Thoracic aorta (tissue), 2 donors: ENCODE measurements at regions not wholly inside any gene's neighbourhood (a gene's known extent, or its start where the extent isn't known, plus 50 kb on each side); places are given as distances from the start of the nearest gene placed in this dataset.
A peak's percentile ranks its signal among the peaks of the same experiment; 100 is the strongest.
"Not testable (repeated sequence)": the region's sequence is repeated elsewhere in the genome, so short reads cannot be mapped to it uniquely, and the experiment has no call there.

Experiments
- ATAC-seq: fragments of 150-250 bp; one replicate; pipeline ENCODE4 v1.8.0; 2017; ENCODE audit warnings: low read depth; ENCODE audit not compliant: insufficient number of reproducible peaks, low FRiP score
- DNase-seq: peaks from one replicate; pipeline ENCODE4 v3.0.0-alpha.2; 2020; ENCODE audit warnings: low spot score
- H3K27ac ChIP-seq, 2 donors: fragments of 200-600 bp; sonication (generic); 1 replicate in 1 of 2; 2 replicates in 1 of 2; pipeline ENCODE4 v1.5.1; 2016; ENCODE audit warnings: mild to moderate bottlenecking in 2 of 2, moderate library complexity in 2 of 2
- H3K27me3 ChIP-seq: fragments of 200-600 bp; sonication (generic); replicated peaks from 2 replicates; pipeline ENCODE4 v1.6.0; 2016; ENCODE audit warnings: mild to moderate bottlenecking; ENCODE audit not compliant: insufficient read depth
- H3K36me3 ChIP-seq: fragments of 200-600 bp; sonication (generic); one replicate; pipeline ENCODE4 v1.5.1; 2016
- H3K4me1 ChIP-seq, 2 donors: fragments of 200-600 bp; sonication (generic); 1 replicate in 1 of 2; 2 replicates in 1 of 2; pipeline versions ENCODE4 v1.5.1 to v1.6.0; 2016; ENCODE audit warnings: low read depth in 2 of 2, mild to moderate bottlenecking in 1 of 2; ENCODE audit not compliant: control insufficient read depth in 1 of 2
- H3K4me3 ChIP-seq: fragments of 200-600 bp; sonication (generic); 2 replicates; pipeline ENCODE4 v1.5.1; 2016; ENCODE audit warnings: mild to moderate bottlenecking
- H3K9me3 ChIP-seq: fragments of 200-600 bp; sonication (generic); 2 replicates; pipeline ENCODE4 v1.5.1; 2016
- TF ChIP-seq, protein P1 (sequence below): fragments of 200-600 bp; sonication (generic); IDR thresholded peaks from one replicate; pipeline ENCODE4 v1.5.1; 2019; ENCODE audit warnings: antibody characterized with exemption

- Histone ChIP-seq H3K36me3 (no peaks in the 10 kb centered on the region), H3K9me3 (no peaks in the 10 kb centered on the region), H3K27me3 (no peaks in the 10 kb centered on the region), H3K27ac (no peak overlapping the region), H3K4me1 (no peaks in the 10 kb centered on the region), H3K4me3 (no peak overlapping the region)
- no peak for ATAC-seq
- TF ChIP-seq, protein P1, sequence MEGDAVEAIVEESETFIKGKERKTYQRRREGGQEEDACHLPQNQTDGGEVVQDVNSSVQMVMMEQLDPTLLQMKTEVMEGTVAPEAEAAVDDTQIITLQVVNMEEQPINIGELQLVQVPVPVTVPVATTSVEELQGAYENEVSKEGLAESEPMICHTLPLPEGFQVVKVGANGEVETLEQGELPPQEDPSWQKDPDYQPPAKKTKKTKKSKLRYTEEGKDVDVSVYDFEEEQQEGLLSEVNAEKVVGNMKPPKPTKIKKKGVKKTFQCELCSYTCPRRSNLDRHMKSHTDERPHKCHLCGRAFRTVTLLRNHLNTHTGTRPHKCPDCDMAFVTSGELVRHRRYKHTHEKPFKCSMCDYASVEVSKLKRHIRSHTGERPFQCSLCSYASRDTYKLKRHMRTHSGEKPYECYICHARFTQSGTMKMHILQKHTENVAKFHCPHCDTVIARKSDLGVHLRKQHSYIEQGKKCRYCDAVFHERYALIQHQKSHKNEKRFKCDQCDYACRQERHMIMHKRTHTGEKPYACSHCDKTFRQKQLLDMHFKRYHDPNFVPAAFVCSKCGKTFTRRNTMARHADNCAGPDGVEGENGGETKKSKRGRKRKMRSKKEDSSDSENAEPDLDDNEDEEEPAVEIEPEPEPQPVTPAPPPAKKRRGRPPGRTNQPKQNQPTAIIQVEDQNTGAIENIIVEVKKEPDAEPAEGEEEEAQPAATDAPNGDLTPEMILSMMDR: no peak
- no peak for DNase-seq
Measured at GRCh38 chr9:81829195-81829882, 98.9 kb upstream of the SPATA31D4 start.

DNA sequence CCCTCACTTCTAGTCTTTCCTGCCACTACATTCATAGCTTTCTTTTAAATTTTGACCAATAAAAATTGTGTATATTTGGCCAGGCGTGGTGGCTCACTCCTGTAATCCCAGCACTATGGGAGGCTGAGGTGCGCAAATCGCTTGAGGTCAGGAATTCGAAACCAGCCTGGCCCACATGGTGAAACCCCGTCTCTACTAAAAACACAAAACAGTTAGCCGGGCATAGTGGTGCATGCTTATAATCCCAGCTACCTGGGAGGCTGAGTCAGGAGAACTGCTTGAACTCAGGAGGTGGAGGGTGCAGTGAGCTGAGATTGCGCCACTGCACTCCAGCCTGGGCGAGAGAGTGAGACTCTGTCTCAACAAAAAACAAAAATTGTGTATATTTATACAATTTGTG lies 97.8 kb upstream of the SPATA31D4 start:
- not testable (repeated sequence) for H3K36me3 ChIP-seq, H3K27ac ChIP-seq, H3K4me1 ChIP-seq, DNase-seq, H3K4me3 ChIP-seq, H3K9me3 ChIP-seq, ATAC-seq, H3K27me3 ChIP-seq

GRCh38 chr9:81832571-81833285 lies 95.5 kb upstream of the SPATA31D4 start:
- no peaks in the 10 kb centered on the region for H3K27me3 ChIP-seq
- H3K27ac ChIP-seq: no peak overlapping the region
- no peaks in the 10 kb centered on the region for H3K36me3 ChIP-seq
- DNase-seq: no peak
- H3K4me1 ChIP-seq: no peaks in the 10 kb centered on the region
- H3K4me3 ChIP-seq: no peak overlapping the region
- TF ChIP-seq, protein P1: no peak
- ATAC-seq: no peak
- H3K9me3 ChIP-seq: no peaks in the 10 kb centered on the region

GRCh38 chr9:81833563-81834345 lies 94.5 kb upstream of the SPATA31D4 start:
- TF ChIP-seq, protein P1: no peak
- H3K27me3 ChIP-seq: no peaks in the 10 kb centered on the region
- ATAC-seq (no peak), DNase-seq (no peak)
- no peak overlapping the region for H3K4me3 ChIP-seq
- no peaks in the 10 kb centered on the region for H3K36me3 ChIP-seq
- no peaks in the 10 kb centered on the region for H3K4me1 ChIP-seq
- no peaks in the 10 kb centered on the region for H3K9me3 ChIP-seq
- no peak overlapping the region for H3K27ac ChIP-seq

DNA sequence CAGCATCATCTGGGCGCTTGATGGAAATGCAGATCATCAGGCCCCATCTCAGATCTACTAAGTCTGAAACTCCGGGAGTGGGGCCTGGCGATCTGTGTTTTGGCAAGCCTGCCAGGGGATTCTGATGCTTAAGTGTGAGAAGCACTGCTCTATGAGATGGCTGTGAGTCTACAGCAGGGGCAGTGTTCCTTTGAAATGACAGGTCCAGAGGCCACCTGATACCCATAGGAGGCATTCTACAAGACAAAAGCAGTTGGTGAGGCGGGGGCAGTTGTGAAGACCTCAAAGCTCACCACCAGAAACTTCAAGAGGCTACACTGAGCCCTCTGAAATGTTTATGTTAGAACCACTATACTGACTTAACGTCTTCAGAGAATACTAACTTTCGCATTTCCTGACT lies 86.9 kb upstream of the SPATA31D4 start:
- no peak for DNase-seq
- no peaks in the 10 kb centered on the region for H3K4me1 ChIP-seq
- no peak overlapping the region for H3K4me3 ChIP-seq
- TF ChIP-seq, protein P1: no peak
- H3K9me3 ChIP-seq: no peaks in the 10 kb centered on the region
- H3K27me3 ChIP-seq: no peaks in the 10 kb centered on the region
- peak overlapping the region in 1 of 2 donors; percentile 74 for H3K27ac ChIP-seq
- ATAC-seq: no peak
- no peaks in the 10 kb centered on the region for H3K36me3 ChIP-seq
